ENCODE measurements at regions not wholly inside any gene's neighbourhood (a gene's known extent, or its start where the extent isn't known, plus 50 kb on each side); places are given as distances from the start of the nearest gene placed in this dataset.

DNA sequence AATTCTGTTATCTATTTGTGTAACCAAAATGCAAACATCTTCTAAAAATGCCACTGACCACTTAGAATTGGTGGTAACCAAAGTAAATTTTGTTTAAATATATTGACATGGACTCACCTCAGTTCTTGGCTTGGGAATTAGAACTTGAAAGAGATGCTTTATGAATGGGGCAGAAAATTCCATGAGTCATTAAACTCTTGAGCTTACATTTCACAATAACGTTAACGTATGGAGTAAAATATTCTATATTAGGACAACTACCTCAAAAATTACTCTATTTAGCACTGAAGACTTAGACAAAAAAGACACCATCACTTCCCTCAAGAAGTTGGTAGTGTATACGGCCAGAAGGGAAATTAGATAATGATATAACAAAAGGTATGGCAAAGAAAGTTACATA is 752.2 kb upstream of the MARCKS start:
- no peaks in the 10 kb centered on the region for H3K4me1 ChIP-seq
- intact Hi-C loops (cut with DNase I; ENCODE audit: low total_unique reads), result no loop called here
- TF ChIP-seq, protein P1, sequence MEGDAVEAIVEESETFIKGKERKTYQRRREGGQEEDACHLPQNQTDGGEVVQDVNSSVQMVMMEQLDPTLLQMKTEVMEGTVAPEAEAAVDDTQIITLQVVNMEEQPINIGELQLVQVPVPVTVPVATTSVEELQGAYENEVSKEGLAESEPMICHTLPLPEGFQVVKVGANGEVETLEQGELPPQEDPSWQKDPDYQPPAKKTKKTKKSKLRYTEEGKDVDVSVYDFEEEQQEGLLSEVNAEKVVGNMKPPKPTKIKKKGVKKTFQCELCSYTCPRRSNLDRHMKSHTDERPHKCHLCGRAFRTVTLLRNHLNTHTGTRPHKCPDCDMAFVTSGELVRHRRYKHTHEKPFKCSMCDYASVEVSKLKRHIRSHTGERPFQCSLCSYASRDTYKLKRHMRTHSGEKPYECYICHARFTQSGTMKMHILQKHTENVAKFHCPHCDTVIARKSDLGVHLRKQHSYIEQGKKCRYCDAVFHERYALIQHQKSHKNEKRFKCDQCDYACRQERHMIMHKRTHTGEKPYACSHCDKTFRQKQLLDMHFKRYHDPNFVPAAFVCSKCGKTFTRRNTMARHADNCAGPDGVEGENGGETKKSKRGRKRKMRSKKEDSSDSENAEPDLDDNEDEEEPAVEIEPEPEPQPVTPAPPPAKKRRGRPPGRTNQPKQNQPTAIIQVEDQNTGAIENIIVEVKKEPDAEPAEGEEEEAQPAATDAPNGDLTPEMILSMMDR (IDR thresholded peaks at IDR 0.05), result no peak
- TF ChIP-seq POLR2A (IDR thresholded peaks at IDR 0.05), result no peak
- TF ChIP-seq POLR2AphosphoS5 (IDR thresholded peaks at IDR 0.05), result no peak
- no peaks in the 10 kb centered on the region for H3K9me3 ChIP-seq
- no peak overlapping the region for H3K27ac ChIP-seq
- H3K27me3 ChIP-seq, result no peaks in the 10 kb centered on the region
- no peak overlapping the region for H3K4me3 ChIP-seq
- no peaks in the 10 kb centered on the region for H3K36me3 ChIP-seq
- no peak for DNase-seq (ENCODE audit: low spot score in 2 of 2)

DNA sequence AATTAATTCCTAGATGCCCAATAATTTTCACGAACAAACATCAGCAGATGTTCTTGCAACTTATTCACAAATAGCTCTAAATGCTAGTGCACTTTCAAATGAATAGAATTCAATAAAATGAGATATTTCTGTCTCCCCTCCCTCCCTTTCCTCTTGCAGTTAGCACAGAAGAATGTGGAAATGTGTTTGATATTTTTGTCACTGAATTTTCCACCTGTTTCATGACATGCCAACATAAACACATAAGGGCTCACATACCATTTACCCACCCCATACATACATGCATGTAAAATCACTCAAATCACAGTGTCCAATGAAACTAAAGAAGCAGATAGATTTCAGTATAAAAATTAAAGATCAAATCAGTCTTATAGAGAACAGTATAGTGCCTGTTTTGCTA is 746.9 kb upstream of the MARCKS start:
- no peaks in the 10 kb centered on the region for H3K36me3 ChIP-seq
- H3K27me3 ChIP-seq, result no peaks in the 10 kb centered on the region
- intact Hi-C loops (cut with DNase I; ENCODE audit: low total_unique reads), result no loop called here
- H3K9me3 ChIP-seq, result no peaks in the 10 kb centered on the region
- H3K4me1 ChIP-seq, result no peaks in the 10 kb centered on the region
- DNase-seq (ENCODE audit: low spot score in 2 of 2), result no peak
- TF ChIP-seq, protein P1 (IDR thresholded peaks at IDR 0.05), result no peak
- TF ChIP-seq POLR2A (IDR thresholded peaks at IDR 0.05) (no peak), POLR2AphosphoS5 (IDR thresholded peaks at IDR 0.05) (no peak)
- H3K4me3 ChIP-seq, result no peak overlapping the region
- no peak overlapping the region for H3K27ac ChIP-seq

DNA sequence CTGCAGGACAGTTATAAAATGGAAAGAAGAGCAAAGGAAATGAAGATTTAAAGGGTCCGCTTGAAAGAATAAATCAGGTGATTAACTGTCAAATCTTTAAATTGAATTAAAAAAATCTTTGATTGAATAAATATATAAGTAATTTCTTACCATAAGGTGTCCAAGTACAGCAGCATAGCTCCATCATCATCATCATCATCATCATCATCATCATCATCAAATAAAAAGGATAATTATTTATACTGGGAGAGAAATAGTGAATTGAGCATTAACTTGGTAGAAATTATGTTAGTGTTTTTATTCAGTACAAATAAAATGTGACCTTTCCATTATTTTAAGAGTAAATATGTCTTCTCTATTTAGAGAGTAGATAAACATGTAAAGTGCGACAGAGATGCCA is 745.6 kb upstream of the MARCKS start:
- no peaks in the 10 kb centered on the region for H3K4me1 ChIP-seq
- no peaks in the 10 kb centered on the region for H3K9me3 ChIP-seq
- TF ChIP-seq, protein P1 (IDR thresholded peaks at IDR 0.05), result no peak
- TF ChIP-seq POLR2A (IDR thresholded peaks at IDR 0.05) (no peak), POLR2AphosphoS5 (IDR thresholded peaks at IDR 0.05) (no peak)
- intact Hi-C loops (cut with DNase I; ENCODE audit: low total_unique reads), result no loop called here
- H3K36me3 ChIP-seq, result no peaks in the 10 kb centered on the region
- H3K27me3 ChIP-seq, result no peaks in the 10 kb centered on the region
- no peak for DNase-seq (ENCODE audit: low spot score in 2 of 2)
- no peak overlapping the region for H3K4me3 ChIP-seq
- no peak overlapping the region for H3K27ac ChIP-seq

DNA sequence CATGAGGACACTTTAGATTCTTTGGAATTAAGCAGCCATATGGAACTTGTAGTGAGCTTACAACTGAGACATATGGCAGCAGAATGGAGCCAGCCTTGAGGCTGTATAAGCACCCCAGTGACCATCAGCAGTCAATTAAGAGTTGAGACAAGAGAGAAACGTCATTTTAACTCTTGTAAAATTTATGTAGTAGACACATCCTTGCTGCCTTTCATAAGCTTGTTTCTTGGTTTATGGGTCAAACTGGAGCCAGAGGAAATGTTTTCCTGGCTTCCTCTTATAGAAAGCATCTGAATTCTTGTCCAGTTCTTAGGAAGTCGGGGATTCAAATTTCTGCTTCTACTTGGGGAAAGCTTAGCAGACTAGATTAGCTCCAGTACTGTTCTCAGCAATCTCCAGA is 745.1 kb upstream of the MARCKS start:
- TF ChIP-seq, protein P1 (IDR thresholded peaks at IDR 0.05), result no peak
- TF ChIP-seq POLR2A (IDR thresholded peaks at IDR 0.05), result no peak
- no peak for TF ChIP-seq POLR2AphosphoS5 (IDR thresholded peaks at IDR 0.05)
- H3K27me3 ChIP-seq, result no peaks in the 10 kb centered on the region
- no peak overlapping the region for H3K27ac ChIP-seq
- H3K36me3 ChIP-seq, result no peaks in the 10 kb centered on the region
- intact Hi-C loops (cut with DNase I; ENCODE audit: low total_unique reads), result no loop called here
- DNase-seq (ENCODE audit: low spot score in 2 of 2), result no peak
- peaks cover 0 to 3% of the 10 kb centered on the region in 2 donors for H3K9me3 ChIP-seq
- H3K4me1 ChIP-seq, result no peaks in the 10 kb centered on the region
- no peak overlapping the region for H3K4me3 ChIP-seq

DNA sequence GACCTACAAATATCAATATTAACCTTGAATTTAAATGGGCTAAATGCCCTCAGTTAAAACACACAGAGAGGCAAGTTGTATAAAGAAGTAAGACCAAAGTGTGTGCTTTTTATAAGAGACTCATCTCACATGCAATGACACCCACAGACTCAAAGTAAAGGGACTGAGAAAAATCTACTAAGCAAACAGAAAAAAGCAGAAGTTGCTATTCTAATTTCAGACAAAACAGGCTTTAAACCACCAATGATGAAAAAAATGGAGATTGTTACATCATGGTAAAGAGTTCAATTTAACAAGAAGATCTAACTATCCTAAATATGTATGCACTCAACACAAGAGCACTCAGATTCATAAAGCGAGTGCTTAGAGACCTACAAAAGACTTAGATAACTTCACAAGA is 741.9 kb upstream of the MARCKS start:
- Histone ChIP-seq H3K36me3 (no peaks in the 10 kb centered on the region), H3K27ac (no peak overlapping the region), H3K4me3 (no peak overlapping the region), H3K9me3 (peaks cover 0 to 9% of the 10 kb centered on the region in 2 donors), H3K4me1 (no peaks in the 10 kb centered on the region), H3K27me3 (no peaks in the 10 kb centered on the region)
- no peak for DNase-seq (ENCODE audit: low spot score in 2 of 2)
- intact Hi-C loops (cut with DNase I; ENCODE audit: low total_unique reads), result no loop called here
- TF ChIP-seq POLR2A (IDR thresholded peaks at IDR 0.05) (no peak), POLR2AphosphoS5 (IDR thresholded peaks at IDR 0.05) (no peak)
- TF ChIP-seq, protein P1 (IDR thresholded peaks at IDR 0.05), result no peak
